ENCODE measurements at regions not wholly inside any gene's neighbourhood (a gene's known extent, or its start where the extent isn't known, plus 50 kb on each side); places are given as distances from the start of the nearest gene placed in this dataset.

- no peak overlapping the region for H3K14ac ChIP-seq (ENCODE audit: insufficient read length)
- no peak overlapping the region for H2BK12ac ChIP-seq (ENCODE audit: low read depth, low read length)
- H2BK15ac ChIP-seq (ENCODE audit: low read length): no peak overlapping the region
- H3K23ac ChIP-seq (ENCODE audit: insufficient read length): no peak overlapping the region
- no peaks in the 10 kb centered on the region for H3K4me1 ChIP-seq (replicated peaks in 1 of 4; ENCODE audit: control insufficient read depth in 3 of 4, insufficient read depth in 4 of 4, low read length in 3 of 4)
- H3K79me1 ChIP-seq (ENCODE audit: low read depth, low read length): no peaks in the 10 kb centered on the region
- no peak overlapping the region for H4K5ac ChIP-seq (ENCODE audit: insufficient read length, low read depth, low read length)
- H2BK120ac ChIP-seq (replicated peaks; ENCODE audit: low read depth, low read length): no peak overlapping the region
- no peak overlapping the region for H4K91ac ChIP-seq (replicated peaks; ENCODE audit: insufficient read length, low read length)
- no peak overlapping the region for H2AFZ ChIP-seq (ENCODE audit: low read length)
- H3K4ac ChIP-seq (replicated peaks; ENCODE audit: insufficient read length, low read depth, low read length): no peak overlapping the region
- no peaks in the 10 kb centered on the region for H3K9me3 ChIP-seq (ENCODE audit: insufficient read depth in 2 of 2, low read depth in 1 of 2, low read length in 1 of 2)
- H2BK5ac ChIP-seq (ENCODE audit: low read depth, low read length): no peak overlapping the region
- H2BK20ac ChIP-seq (ENCODE audit: low read length): no peak overlapping the region
- no peak overlapping the region for H2AK5ac ChIP-seq (ENCODE audit: low read depth, low read length)
- H3K36me3 ChIP-seq (ENCODE audit: control insufficient read depth in 2 of 4, insufficient read depth in 4 of 4, low read length in 3 of 4): no peaks in the 10 kb centered on the region
- H4K20me1 ChIP-seq (replicated peaks in 1 of 2; ENCODE audit: control insufficient read depth in 1 of 2, insufficient read depth in 2 of 2, low read length in 2 of 2): no peaks in the 10 kb centered on the region
- no peaks in the 10 kb centered on the region for H3K27me3 ChIP-seq (replicated peaks in 1 of 4; ENCODE audit: control insufficient read depth in 3 of 4, extremely low read depth in 1 of 4, insufficient read depth in 3 of 4, low read length in 3 of 4)
- ChIA-PET POLR2A (ENCODE audit: partially characterized antibody) (no interaction called here), CTCF (ENCODE audit: partially characterized antibody) (interaction anchor here (0.6 to 0.7 kb wide), 2 partner anchors 76 to 544 kb away, joined by 3 to 5 read pairs; no protein-coding TSS in a partner anchor)
- WGBS, 2 experiments (ENCODE audit: extremely low coverage in 1 of 2, insufficient coverage in 1 of 2, insufficient read length in 1 of 2, insufficient replicate concordance in 2 of 2, low coverage in 1 of 2, low lambda C conversion rate in 2 of 2, missing lambda C conversion rate in 1 of 2): 93% methylated on average over 1 of the region's 1 CpG; no CpG with 5 or more reads in 1 of the 2 experiments
- H3K9ac ChIP-seq (replicated peaks in 1 of 4; ENCODE audit: extremely low read depth in 1 of 4, low read depth in 3 of 4, low read length in 3 of 4): no peak overlapping the region
- no peak overlapping the region for H4K8ac ChIP-seq (ENCODE audit: extremely low read depth, insufficient read depth, low read length)
- no peaks in the 10 kb centered on the region for H3K79me2 ChIP-seq (ENCODE audit: control insufficient read depth in 1 of 2, insufficient read depth in 2 of 2, low read length in 2 of 2)
- no peak overlapping the region for H3K56ac ChIP-seq (replicated peaks; ENCODE audit: insufficient read length, low read depth, low read length)
- no peak overlapping the region for H3K4me3 ChIP-seq (ENCODE audit: extremely low read depth in 1 of 4, insufficient read depth in 2 of 4, low read depth in 3 of 4, low read length in 4 of 4)
- H3K18ac ChIP-seq (ENCODE audit: extremely low read depth, low read length): no peak overlapping the region
- no peak for FAIRE-seq
- DNase-seq (ENCODE audit: low read depth in 1 of 2, low spot score in 2 of 2): no peak
- no peak overlapping the region for H3K27ac ChIP-seq (ENCODE audit: low read depth, low read length)
- H3K4me2 ChIP-seq (ENCODE audit: insufficient read depth in 1 of 2, low read depth in 2 of 2, low read length in 2 of 2): no peak overlapping the region
- H3K23me2 ChIP-seq (ENCODE audit: low read depth, low read length): no peaks in the 10 kb centered on the region
- TF ChIP-seq KDM1A (IDR thresholded peaks at IDR 0.05; ENCODE audit: borderline replicate concordance, low read length) (no peak), SAP30 (IDR thresholded peaks at IDR 0.05; ENCODE audit: insufficient read depth, insufficient replicate concordance, low read length) (no peak), RFX5 (IDR thresholded peaks at IDR 0.05; ENCODE audit: borderline replicate concordance, low read depth, low read length) (no peak), SP2 (IDR thresholded peaks at IDR 0.05; ENCODE audit: low read length) (no peak), TAF7 (optimal IDR thresholded peaks at IDR 0.05; ENCODE audit: borderline replicate concordance, low read depth, low read length) (no peak), KDM5A (IDR thresholded peaks at IDR 0.05; ENCODE audit: low read length) (no peak), RXRA (IDR thresholded peaks at IDR 0.05; ENCODE audit: insufficient read depth, low read depth, low read length) (no peak), RAD21 (IDR thresholded peaks at IDR 0.05 in 1 of 2, conservative IDR thresholded peaks at IDR 0.05 in 1 of 2; ENCODE audit: low read depth in 2 of 2, low read length in 2 of 2) (no peak), POLR2AphosphoS5 (IDR thresholded peaks at IDR 0.05; ENCODE audit: low read depth, low read length) (no peak), BCL11A (IDR thresholded peaks at IDR 0.05; ENCODE audit: low read depth in 2 of 2, low read length in 2 of 2) (no peak), E2F6 (IDR thresholded peaks at IDR 0.05) (no peak), GTF2F1 (IDR thresholded peaks at IDR 0.05; ENCODE audit: borderline replicate concordance, low read depth, low read length) (no peak), SIN3A (conservative IDR thresholded peaks at IDR 0.05 in 1 of 2, IDR thresholded peaks at IDR 0.05 in 1 of 2; ENCODE audit: low read depth in 1 of 2, low read length in 2 of 2) (no peak), NANOG (IDR thresholded peaks at IDR 0.05; ENCODE audit: insufficient read depth, low read depth, low read length, poor library complexity, severe bottlenecking) (no peak)
Measured at GRCh38 chr4:114264452-114264851, 285.0 kb upstream of the ARSJ start.

All from H1 (cell line).